Sigmoid colon (tissue), 6 donors: ENCODE measurements at regions not wholly inside any gene's neighbourhood (a gene's known extent, or its start where the extent isn't known, plus 50 kb on each side); places are given as distances from the start of the nearest gene placed in this dataset.

Experiments
- DNase-seq: peaks from one replicate; pipeline ENCODE4 v3.0.0-alpha.2; 2019
- H3K27ac ChIP-seq, 4 donors: fragments of 200-600 bp; sonication (generic); one replicate each; pipeline ENCODE4 v1.5.1; 2016 to 2019; ENCODE audit warnings: mild to moderate bottlenecking in 1 of 4
- H3K27me3 ChIP-seq, 3 donors: fragments of 200-600 bp; sonication (generic); one replicate each; pipeline ENCODE4 v1.5.1; 2019; ENCODE audit warnings: mild to moderate bottlenecking in 1 of 3
- H3K36me3 ChIP-seq, 4 donors: fragments of 200-600 bp; sonication (generic); one replicate each; pipeline ENCODE4 v1.5.1; 2016 to 2019
- H3K4me1 ChIP-seq, 4 donors: fragments of 200-600 bp; sonication (generic); one replicate each; pipeline ENCODE4 v1.5.1; 2017 to 2019
- H3K4me3 ChIP-seq, 4 donors: fragments of 200-600 bp; sonication (generic); one replicate each; pipeline ENCODE4 v1.5.1; 2017 to 2019; ENCODE audit warnings: mild to moderate bottlenecking in 2 of 4, moderate library complexity in 1 of 4
- H3K9me3 ChIP-seq, 4 donors: fragments of 200-600 bp in 3 of 4; sonication (generic) in 3 of 4; one replicate each; pipeline versions ENCODE4 v1.5.1 to v1.6.1; 2013 to 2019
- EP300 ChIP-seq, 4 donors: sonication (generic); formaldehyde crosslinking; IDR thresholded peaks; one replicate each; pipeline ENCODE4 v1.6.1; 2017; ENCODE audit warnings: antibody characterized with exemption in 4 of 4
- POLR2A ChIP-seq, 2 donors: fragments of 450-650 bp; IDR thresholded peaks; one replicate each; pipeline ENCODE4 v1.6.1; 2016; ENCODE audit warnings: antibody characterized with exemption in 2 of 2, mild to moderate bottlenecking in 2 of 2, moderate library complexity in 2 of 2
- POLR2AphosphoS5 ChIP-seq, 4 donors: sonication (generic); formaldehyde crosslinking; IDR thresholded peaks; one replicate each; pipeline ENCODE4 v1.6.1; 2017; ENCODE audit warnings: antibody characterized with exemption in 4 of 4
- WGBS, 2 donors: extraction: QIAGEN DNeasy Blood & Tissue Kit; methylation state at CpG; one replicate each; pipeline ENCODE4 v1.1.7; 2013; 5-methylcytosine and 5-hydroxymethylcytosine counted together
- intact Hi-C: fragments of 100-400 bp; cut with DNase I; formaldehyde crosslinking; loops from one replicate; pipeline ENCODE4 v1.15.1; 2023
- TF ChIP-seq, protein P1 (sequence below), 4 experiments: fragments of 450-650 bp in 3 of 4; fragments of 200-600 bp in 1 of 4; IDR thresholded peaks; one replicate each; pipeline ENCODE4 v1.5.1; 2016 to 2019; ENCODE audit warnings: antibody characterized with exemption in 4 of 4, mild to moderate bottlenecking in 3 of 4, moderate library complexity in 2 of 4
- donor health status: healthy with polysubstance abuse.
- donor health status: healthy.

DNA sequence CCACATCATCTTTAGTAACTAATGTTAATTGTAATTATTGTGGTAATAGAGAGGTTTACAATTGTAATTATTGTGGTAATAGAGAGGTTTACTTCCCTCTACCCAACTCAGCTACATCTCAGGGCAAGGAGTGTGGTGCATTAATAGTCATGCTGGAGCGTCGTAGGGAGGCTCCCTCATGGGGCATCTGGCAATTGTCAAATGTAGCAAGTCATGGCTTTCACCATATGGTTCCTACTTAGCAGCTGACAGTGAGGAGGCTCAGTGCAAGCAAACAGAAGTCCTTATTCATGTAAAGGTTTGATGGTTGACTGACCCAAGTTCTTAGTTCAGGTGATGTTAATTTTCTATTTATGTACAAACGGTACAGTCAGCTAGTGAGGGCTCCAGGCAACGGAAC lies 1012.0 kb downstream of the FLRT2 start:
- TF ChIP-seq POLR2AphosphoS5 (IDR thresholded peaks at IDR 0.05) (no peak), EP300 (IDR thresholded peaks at IDR 0.05) (no peak), POLR2A (IDR thresholded peaks at IDR 0.05) (no peak)
- TF ChIP-seq, protein P1, sequence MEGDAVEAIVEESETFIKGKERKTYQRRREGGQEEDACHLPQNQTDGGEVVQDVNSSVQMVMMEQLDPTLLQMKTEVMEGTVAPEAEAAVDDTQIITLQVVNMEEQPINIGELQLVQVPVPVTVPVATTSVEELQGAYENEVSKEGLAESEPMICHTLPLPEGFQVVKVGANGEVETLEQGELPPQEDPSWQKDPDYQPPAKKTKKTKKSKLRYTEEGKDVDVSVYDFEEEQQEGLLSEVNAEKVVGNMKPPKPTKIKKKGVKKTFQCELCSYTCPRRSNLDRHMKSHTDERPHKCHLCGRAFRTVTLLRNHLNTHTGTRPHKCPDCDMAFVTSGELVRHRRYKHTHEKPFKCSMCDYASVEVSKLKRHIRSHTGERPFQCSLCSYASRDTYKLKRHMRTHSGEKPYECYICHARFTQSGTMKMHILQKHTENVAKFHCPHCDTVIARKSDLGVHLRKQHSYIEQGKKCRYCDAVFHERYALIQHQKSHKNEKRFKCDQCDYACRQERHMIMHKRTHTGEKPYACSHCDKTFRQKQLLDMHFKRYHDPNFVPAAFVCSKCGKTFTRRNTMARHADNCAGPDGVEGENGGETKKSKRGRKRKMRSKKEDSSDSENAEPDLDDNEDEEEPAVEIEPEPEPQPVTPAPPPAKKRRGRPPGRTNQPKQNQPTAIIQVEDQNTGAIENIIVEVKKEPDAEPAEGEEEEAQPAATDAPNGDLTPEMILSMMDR (IDR thresholded peaks at IDR 0.05), result no peak
- H3K4me1 ChIP-seq, result no peaks in the 10 kb centered on the region
- H3K27me3 ChIP-seq, result no peaks in the 10 kb centered on the region
- no peak overlapping the region for H3K4me3 ChIP-seq
- H3K27ac ChIP-seq, result no peak overlapping the region
- H3K36me3 ChIP-seq, result no peaks in the 10 kb centered on the region
- intact Hi-C loops, result no loop called here
- whole genome bisulfite sequencing, 2 donors, result 66 to 77% methylated on average over 4 of the region's 4 CpGs
- no peaks in the 10 kb centered on the region for H3K9me3 ChIP-seq
- no peak for DNase-seq

DNA sequence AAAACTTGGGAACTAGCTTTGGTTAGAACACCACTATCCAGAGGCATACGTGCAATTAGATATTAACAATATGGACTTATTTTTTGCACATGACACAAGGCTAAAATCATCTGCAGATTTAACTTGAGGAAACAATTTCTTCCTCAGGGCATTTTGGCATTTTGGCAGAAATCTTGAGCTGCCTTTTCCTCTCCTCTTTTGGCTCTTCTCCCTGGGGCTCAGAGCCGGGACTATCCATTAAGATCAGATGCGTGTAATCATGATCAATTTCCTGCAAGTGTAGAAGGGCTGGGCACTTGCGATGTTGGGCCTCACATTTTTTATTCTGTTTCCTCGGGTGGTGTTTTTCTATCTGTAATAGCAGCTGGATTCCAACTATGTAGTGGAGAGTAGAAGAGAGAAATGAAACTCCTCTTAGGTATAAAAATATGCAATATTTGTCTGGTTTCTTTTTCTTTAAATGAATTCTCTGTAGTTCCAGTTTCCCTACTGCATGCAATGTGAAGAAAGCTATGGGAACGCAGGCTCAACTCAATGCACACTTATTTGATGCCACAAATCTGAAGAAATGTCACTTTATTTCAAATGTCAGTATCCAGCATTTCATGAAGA lies 1010.8 kb downstream of the FLRT2 start:
- no peaks in the 10 kb centered on the region for H3K9me3 ChIP-seq
- intact Hi-C loops, result no loop called here
- H3K4me3 ChIP-seq, result no peak overlapping the region
- H3K4me1 ChIP-seq, result no peaks in the 10 kb centered on the region
- H3K36me3 ChIP-seq, result no peaks in the 10 kb centered on the region
- DNase-seq, result no peak
- TF ChIP-seq, protein P1 (IDR thresholded peaks at IDR 0.05), result no peak
- TF ChIP-seq POLR2A (IDR thresholded peaks at IDR 0.05), result no peak
- TF ChIP-seq EP300 (IDR thresholded peaks at IDR 0.05), result no peak
- no peak for TF ChIP-seq POLR2AphosphoS5 (IDR thresholded peaks at IDR 0.05)
- no peak overlapping the region for H3K27ac ChIP-seq
- 67 to 84% methylated on average over 6 of the region's 6 CpGs for WGBS, 2 donors
- no peaks in the 10 kb centered on the region for H3K27me3 ChIP-seq

DNA sequence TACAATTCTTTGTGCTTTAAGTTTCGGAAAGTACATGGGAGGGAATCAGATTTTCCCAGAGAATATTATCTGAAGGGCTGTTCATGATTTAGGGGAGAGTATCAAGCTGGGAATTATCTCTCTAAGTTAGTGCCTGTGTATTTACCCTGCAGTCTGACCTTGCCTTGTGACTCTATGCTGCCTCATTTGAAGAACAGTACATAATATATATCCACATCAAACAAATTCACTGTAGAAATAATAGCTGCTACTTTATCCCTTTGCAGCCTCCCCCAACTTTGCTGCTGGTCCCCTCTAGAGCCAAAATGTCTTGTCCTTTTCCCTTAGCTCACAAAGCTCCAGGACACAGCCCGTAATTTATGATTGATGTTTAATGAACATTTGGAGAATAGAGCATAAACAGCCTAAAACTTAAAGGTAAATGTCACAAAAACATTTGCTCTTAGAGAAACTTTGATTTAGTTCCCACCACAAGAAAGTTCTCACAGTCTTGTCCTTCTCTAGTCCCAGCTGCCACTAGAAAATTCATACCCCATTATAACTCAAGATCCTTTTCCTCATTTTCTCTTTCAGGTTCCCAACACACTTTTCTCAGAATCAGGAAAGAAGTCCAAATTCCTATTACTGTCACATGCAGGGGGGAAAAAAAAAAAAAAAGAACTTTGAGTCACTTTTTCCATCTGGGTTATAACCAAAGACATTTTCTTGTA lies 1009.6 kb downstream of the FLRT2 start:
- intact Hi-C loops, result no loop called here
- no peaks in the 10 kb centered on the region for H3K9me3 ChIP-seq
- H3K27me3 ChIP-seq, result no peaks in the 10 kb centered on the region
- 79 to 87% methylated on average over 2 of the region's 2 CpGs for WGBS, 2 donors
- H3K4me3 ChIP-seq, result no peak overlapping the region
- no peak overlapping the region for H3K27ac ChIP-seq
- H3K4me1 ChIP-seq, result no peaks in the 10 kb centered on the region
- no peaks in the 10 kb centered on the region for H3K36me3 ChIP-seq
- TF ChIP-seq EP300 (IDR thresholded peaks at IDR 0.05), result no peak
- no peak for TF ChIP-seq POLR2A (IDR thresholded peaks at IDR 0.05)
- TF ChIP-seq POLR2AphosphoS5 (IDR thresholded peaks at IDR 0.05), result no peak
- no peak for DNase-seq

DNA sequence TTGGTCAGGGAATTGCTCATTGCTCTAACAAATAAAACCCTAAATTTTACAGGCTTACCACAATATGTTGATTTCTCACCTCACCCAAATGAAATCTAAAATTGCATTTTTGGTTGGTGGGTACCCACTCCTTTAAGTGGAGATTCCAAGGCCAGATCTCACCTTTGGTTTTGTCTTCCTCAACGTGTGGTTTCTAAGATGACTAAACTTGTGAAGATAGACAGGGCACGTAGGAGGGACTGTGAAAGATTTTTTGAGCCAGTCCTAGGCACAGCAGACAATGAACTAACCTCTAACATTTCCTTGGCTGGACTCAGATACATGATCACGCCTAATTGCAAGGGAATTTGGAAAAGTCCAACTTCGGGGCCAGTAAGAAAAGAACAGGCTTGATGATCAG lies 1003.9 kb downstream of the FLRT2 start:
- Histone ChIP-seq H3K27me3 (no peaks in the 10 kb centered on the region), H3K27ac (no peak overlapping the region), H3K4me1 (no peaks in the 10 kb centered on the region), H3K4me3 (no peak overlapping the region), H3K9me3 (no peaks in the 10 kb centered on the region), H3K36me3 (no peaks in the 10 kb centered on the region)
- no peak for TF ChIP-seq POLR2A (IDR thresholded peaks at IDR 0.05)
- TF ChIP-seq EP300 (IDR thresholded peaks at IDR 0.05), result no peak
- TF ChIP-seq, protein P1 (IDR thresholded peaks at IDR 0.05), result no peak
- no peak for TF ChIP-seq POLR2AphosphoS5 (IDR thresholded peaks at IDR 0.05)
- intact Hi-C loops, result no loop called here
- 75 to 77% methylated on average over 4 of the region's 4 CpGs for WGBS, 2 donors
- DNase-seq, result no peak

DNA sequence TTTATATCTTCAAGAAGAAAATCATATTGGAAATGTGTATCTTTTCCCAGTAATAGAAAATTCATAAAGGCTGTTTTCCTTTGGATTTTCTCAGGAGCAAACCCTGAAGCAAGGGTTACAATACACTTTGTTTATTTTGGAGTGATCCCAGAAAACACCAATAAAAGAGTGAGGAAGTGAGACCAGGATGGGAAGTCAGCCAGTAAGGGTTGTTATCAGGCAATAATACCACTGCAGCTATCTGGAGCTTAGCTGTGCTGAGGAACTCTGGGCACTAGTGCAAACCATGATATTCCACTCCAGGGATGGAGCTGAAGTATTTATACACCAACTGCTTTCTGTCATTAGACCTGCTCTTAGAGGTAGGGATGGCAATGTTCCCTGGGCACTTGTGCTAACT lies 1002.3 kb downstream of the FLRT2 start:
- H3K9me3 ChIP-seq, result no peaks in the 10 kb centered on the region
- H3K4me1 ChIP-seq, result no peaks in the 10 kb centered on the region
- TF ChIP-seq POLR2A (IDR thresholded peaks at IDR 0.05) (no peak), POLR2AphosphoS5 (IDR thresholded peaks at IDR 0.05) (no peak)
- TF ChIP-seq, protein P1 (IDR thresholded peaks at IDR 0.05), result no peak
- no peak overlapping the region for H3K27ac ChIP-seq
- intact Hi-C loops, result no loop called here
- no peaks in the 10 kb centered on the region for H3K27me3 ChIP-seq
- DNase-seq, result no peak
- no peak overlapping the region for H3K4me3 ChIP-seq
- no peaks in the 10 kb centered on the region for H3K36me3 ChIP-seq
